DND-41 (cell line): ENCODE measurements at regions not wholly inside any gene's neighbourhood (a gene's known extent, or its start where the extent isn't known, plus 50 kb on each side); places are given as distances from the start of the nearest gene placed in this dataset.

Experiments used
- CTCF ChIP-seq: IDR thresholded peaks from 2 replicates; pipeline ENCODE4 v1.5.1; 2012; ENCODE audit warnings: borderline replicate concordance, low read length, moderate library complexity, mild to moderate bottlenecking; ENCODE audit not compliant: poor library complexity, severe bottlenecking; ENCODE audit errors: extremely low read depth
- EZH2 ChIP-seq: IDR thresholded peaks from 3 replicates; pipeline ENCODE4 v1.6.1; 2012; ENCODE audit warnings: borderline replicate concordance, low read depth, mild to moderate bottlenecking, moderate library complexity, low read length, inconsistent platforms; ENCODE audit not compliant: severe bottlenecking

GRCh38 chr4:56134266-56134665 is 185.5 kb downstream of the CEP135 start:
- TF ChIP-seq CTCF (no peak), EZH2 (no peak)
